ENCODE measurements at regions not wholly inside any gene's neighbourhood (a gene's known extent, or its start where the extent isn't known, plus 50 kb on each side); places are given as distances from the start of the nearest gene placed in this dataset.

- Histone ChIP-seq H3K27me3 (no peaks in the 10 kb centered on the region), H3K9me3 (no peaks in the 10 kb centered on the region), H3K36me3 (no peaks in the 10 kb centered on the region), H3K4me3 (no peak overlapping the region), H3K4me1 (ENCODE audit: insufficient read depth) (no peaks in the 10 kb centered on the region), H3K27ac (no peak overlapping the region)
- intact Hi-C loops (cut with DNase I), result no loop called here
- no peak for DNase-seq
- TF ChIP-seq CTCF (IDR thresholded peaks at IDR 0.05) (no peak), POLR2A (IDR thresholded peaks at IDR 0.05) (no peak), EP300 (IDR thresholded peaks at IDR 0.05) (no peak)
- 5 to 10% (median 5%) methylated on average over 14 of the region's 14 CpGs for WGBS, 3 donors
Observed at GRCh38 chr10:6738112-6738768, 158.2 kb upstream of the PRKCQ start.

- H3K4me3 ChIP-seq, result no peak overlapping the region
- no peaks in the 10 kb centered on the region for H3K36me3 ChIP-seq
- DNase-seq, result no peak
- intact Hi-C loops (cut with DNase I), result no loop called here
- TF ChIP-seq CTCF (IDR thresholded peaks at IDR 0.05) (no peak), EP300 (IDR thresholded peaks at IDR 0.05) (no peak), POLR2A (IDR thresholded peaks at IDR 0.05) (no peak)
- no peaks in the 10 kb centered on the region for H3K9me3 ChIP-seq
- no peak overlapping the region for H3K27ac ChIP-seq
- H3K27me3 ChIP-seq, result no peaks in the 10 kb centered on the region
- WGBS, 3 donors, result 28 to 47% (median 28%) methylated on average over 6 of the region's 6 CpGs
- H3K4me1 ChIP-seq (ENCODE audit: insufficient read depth), result no peaks in the 10 kb centered on the region
Observed at GRCh38 chr10:6737758-6738111, 157.7 kb upstream of the PRKCQ start.

GRCh38 chr10:6737080-6737641 is 157.1 kb upstream of the PRKCQ start:
- Histone ChIP-seq H3K36me3 (no peaks in the 10 kb centered on the region), H3K27ac (no peak overlapping the region), H3K27me3 (no peaks in the 10 kb centered on the region), H3K4me3 (no peak overlapping the region), H3K9me3 (no peaks in the 10 kb centered on the region), H3K4me1 (ENCODE audit: insufficient read depth) (no peaks in the 10 kb centered on the region)
- TF ChIP-seq POLR2A (IDR thresholded peaks at IDR 0.05), result no peak
- TF ChIP-seq EP300 (IDR thresholded peaks at IDR 0.05), result no peak
- TF ChIP-seq CTCF (IDR thresholded peaks at IDR 0.05), result no peak
- intact Hi-C loops (cut with DNase I), result no loop called here
- no peak for DNase-seq
- 75 to 76% (median 75%) methylated on average over 9 of the region's 9 CpGs for WGBS, 3 donors

- DNase-seq, result no peak
- WGBS, 3 donors, result 72 to 79% (median 78%) methylated on average over 11 of the region's 11 CpGs
- intact Hi-C loops (cut with DNase I), result no loop called here
Observed at GRCh38 chr10:6734286-6734685, 154.2 kb upstream of the PRKCQ start.

More at GRCh38 chr10:6734286-6734685, 154.2 kb upstream of the PRKCQ start:
- Histone ChIP-seq H3K9me3 (no peaks in the 10 kb centered on the region), H3K36me3 (no peaks in the 10 kb centered on the region), H3K27me3 (no peaks in the 10 kb centered on the region), H3K4me1 (ENCODE audit: insufficient read depth) (no peaks in the 10 kb centered on the region), H3K27ac (no peak overlapping the region), H3K4me3 (no peak overlapping the region)
- no peak for TF ChIP-seq CTCF (IDR thresholded peaks at IDR 0.05)
- no peak for TF ChIP-seq POLR2A (IDR thresholded peaks at IDR 0.05)
- no peak for TF ChIP-seq EP300 (IDR thresholded peaks at IDR 0.05)
